HCT116 (cell line): ENCODE measurements at regions not wholly inside any gene's neighbourhood (a gene's known extent, or its start where the extent isn't known, plus 50 kb on each side); places are given as distances from the start of the nearest gene placed in this dataset.
"Not testable (repeated sequence)": the region's sequence is repeated elsewhere in the genome, so short reads cannot be mapped to it uniquely, and the experiment has no call there.

Experiments
- ATAC-seq: fragments of 200-7000 bp; cut with Tn5 transposase; 2 replicates; pipeline ENCODE4 v1.9.1; 2020; ENCODE audit warnings: mild to moderate bottlenecking, moderate library complexity
- BruUV-seq: library from RNA; stranded (reverse); fragments of 400-500 nt; replicated peaks from 2 replicates; lab custom pipeline; 2021; lab: Mats Ljungman, UMichigan
- CTCF ChIA-PET: fragments of 300-600 bp; sonication (Branson Sonifier 250); formaldehyde crosslinking; loops from one replicate; lab custom pipeline; 2021; ENCODE audit warnings: antibody characterized with exemption; lab: Charles Lee
- POLR2A ChIA-PET: fragments of 300-600, 350-600 bp; sonication (Branson Sonifier 250); formaldehyde crosslinking; loops from one replicate; lab custom pipeline; 2021; ENCODE audit warnings: antibody characterized with exemption; lab: Charles Lee
- RAD21 ChIA-PET, 2 experiments: fragments of 300-600 bp; sonication (Branson Sonifier 250); formaldehyde crosslinking; loops; one replicate each; lab custom pipeline; 2023; ENCODE audit warnings: low total read pairs in 2 of 2; ENCODE audit not compliant: uncharacterized antibody in 2 of 2, unreplicated experiment in 2 of 2, low non-redundant PET in 1 of 2; lab: Charles Lee
- DNase-seq: peaks from one replicate; pipeline ENCODE4 v3.0.0-alpha.2; 2010; ENCODE audit warnings: low read depth, low spot score
- H2AFZ ChIP-seq: fragments of 200-600 bp; shearing (Covaris generic), sonication (generic); 2 replicates; pipeline ENCODE4 v1.6.1; 2017; ENCODE audit warnings: low read depth, mixed run types, mixed read lengths, antibody characterized with exemption, low read length; ENCODE audit not compliant: poor library complexity, severe bottlenecking
- H3K27ac ChIP-seq: 2 replicates; pipeline ENCODE4 v1.5.1; 2012; ENCODE audit warnings: low read depth, low read length
- H3K27me3 ChIP-seq: fragments of 200-600 bp; sonication (generic); 2 replicates; pipeline ENCODE4 v1.6.1; 2016; ENCODE audit warnings: mixed run types, low read length, mixed read lengths; ENCODE audit not compliant: insufficient read depth
- H3K36me3 ChIP-seq, 2 experiments: fragments of 200-500 bp in 1 of 2; fragments of 200-600 bp in 1 of 2; sonication (Bioruptor generic) in 1 of 2; sonication (generic) in 1 of 2; 2 replicates each; pipeline versions ENCODE4 v1.5.1 to v1.6.1; 2014 to 2016; ENCODE audit warnings: low read length in 2 of 2, inconsistent platforms in 1 of 2, mixed read lengths in 1 of 2, mixed run types in 1 of 2; ENCODE audit not compliant: insufficient read depth in 2 of 2, control insufficient read depth in 1 of 2
- H3K4me1 ChIP-seq, 2 experiments: fragments of 200-600 bp in 1 of 2; sonication (generic) in 1 of 2; 2 replicates each; pipeline versions ENCODE4 v1.5.1 to v1.6.1; 2012 to 2017; ENCODE audit warnings: low read length in 2 of 2, inconsistent platforms in 1 of 2, mild to moderate bottlenecking in 1 of 2, mixed read lengths in 1 of 2, mixed run types in 1 of 2, moderate library complexity in 1 of 2; ENCODE audit not compliant: insufficient read depth in 2 of 2, control insufficient read depth in 1 of 2
- H3K4me2 ChIP-seq: fragments of 200-600 bp; sonication (generic); 2 replicates; pipeline ENCODE4 v1.6.1; 2017; ENCODE audit warnings: mixed run types, low read length, mixed read lengths
- H3K4me3 ChIP-seq, 2 experiments: fragments of 200-600 bp in 1 of 2; sonication (generic) in 1 of 2; replicated peaks in 1 of 2; 2 replicates each; pipeline ENCODE4 v1.5.1; 2011 to 2016; ENCODE audit warnings: low read length in 2 of 2, control low read depth in 1 of 2, low read depth in 1 of 2, mild to moderate bottlenecking in 1 of 2, mixed read lengths in 1 of 2, mixed run types in 1 of 2
- H3K79me2 ChIP-seq: fragments of 200-600 bp; sonication (generic); 2 replicates; pipeline ENCODE4 v1.6.1; 2017; ENCODE audit warnings: mild to moderate bottlenecking, mixed run types, low read length, moderate library complexity, mixed read lengths; ENCODE audit not compliant: insufficient read depth
- H3K9ac ChIP-seq: fragments of 200-600 bp; sonication (generic); 2 replicates; pipeline ENCODE4 v1.6.1; 2016; ENCODE audit warnings: low read length, mixed read lengths
- H3K9me2 ChIP-seq: fragments of 200-600 bp; sonication (generic), shearing (Covaris generic); 2 replicates; pipeline ENCODE4 v1.6.1; 2017; ENCODE audit warnings: mixed run types, mild to moderate bottlenecking, moderate library complexity; ENCODE audit not compliant: insufficient read depth
- H3K9me3 ChIP-seq, 2 experiments: fragments of 200-500 bp in 1 of 2; fragments of 200-600 bp in 1 of 2; sonication (Bioruptor generic) in 1 of 2; sonication (generic) in 1 of 2; 2 replicates each; pipeline ENCODE4 v1.6.1; 2014 to 2017; ENCODE audit warnings: low read length in 2 of 2, mixed read lengths in 2 of 2, inconsistent platforms in 1 of 2, low read depth in 1 of 2, mild to moderate bottlenecking in 1 of 2, mixed run types in 1 of 2, moderate library complexity in 1 of 2; ENCODE audit not compliant: control insufficient read depth in 1 of 2, insufficient read depth in 1 of 2
- H4K20me1 ChIP-seq: fragments of 200-600 bp; sonication (generic), shearing (Covaris generic); 2 replicates; pipeline ENCODE4 v1.6.1; 2017; ENCODE audit warnings: mixed run types, mild to moderate bottlenecking, moderate library complexity; ENCODE audit not compliant: insufficient read depth
- EZH2phosphoT487 ChIP-seq: fragments of 200-600 bp; IDR thresholded peaks from 2 replicates; pipeline ENCODE4 v1.6.1; 2018; ENCODE audit warnings: antibody characterized with exemption, borderline replicate concordance
- FOSL1 ChIP-seq: IDR thresholded peaks from 2 replicates; pipeline ENCODE4 v1.6.1; 2012; ENCODE audit warnings: low read depth
- SP1 ChIP-seq: IDR thresholded peaks from 2 replicates; pipeline ENCODE4 v1.6.1; 2012; ENCODE audit warnings: low read depth
- SRF ChIP-seq: IDR thresholded peaks from 2 replicates; pipeline ENCODE4 v1.6.1; 2012; ENCODE audit warnings: low read depth
- TCF7L2 ChIP-seq: IDR thresholded peaks from 2 replicates; pipeline ENCODE4 v1.7.0; 2011; ENCODE audit warnings: borderline replicate concordance, inconsistent platforms; ENCODE audit not compliant: insufficient read depth, insufficient read length; ENCODE audit errors: extremely low read depth
- ZFX ChIP-seq: fragments of 450-650 bp; IDR thresholded peaks from 2 replicates; pipeline ENCODE4 v1.6.1; 2017
- ZNF274 ChIP-seq: fragments of 200-500 bp; sonication (Bioruptor generic); IDR thresholded peaks from 2 replicates; pipeline ENCODE4 v1.6.1; 2014; ENCODE audit warnings: mild to moderate bottlenecking, low read depth, low read length, inconsistent platforms
- intact Hi-C: fragments of 100-400 bp; cut with micrococcal nuclease; formaldehyde crosslinking; loops from 2 replicates; pipeline ENCODE4 v1.10.0; 2022
- TF ChIP-seq, protein P1 (sequence below): IDR thresholded peaks from 2 replicates; pipeline ENCODE4 v1.6.1; 2011; ENCODE audit warnings: mild to moderate bottlenecking, low read length, moderate library complexity; ENCODE audit not compliant: insufficient replicate concordance; ENCODE audit errors: extremely low read depth
- TF ChIP-seq, protein P2 (sequence below): IDR thresholded peaks from 2 replicates; pipeline ENCODE4 v1.6.1; 2012

DNA sequence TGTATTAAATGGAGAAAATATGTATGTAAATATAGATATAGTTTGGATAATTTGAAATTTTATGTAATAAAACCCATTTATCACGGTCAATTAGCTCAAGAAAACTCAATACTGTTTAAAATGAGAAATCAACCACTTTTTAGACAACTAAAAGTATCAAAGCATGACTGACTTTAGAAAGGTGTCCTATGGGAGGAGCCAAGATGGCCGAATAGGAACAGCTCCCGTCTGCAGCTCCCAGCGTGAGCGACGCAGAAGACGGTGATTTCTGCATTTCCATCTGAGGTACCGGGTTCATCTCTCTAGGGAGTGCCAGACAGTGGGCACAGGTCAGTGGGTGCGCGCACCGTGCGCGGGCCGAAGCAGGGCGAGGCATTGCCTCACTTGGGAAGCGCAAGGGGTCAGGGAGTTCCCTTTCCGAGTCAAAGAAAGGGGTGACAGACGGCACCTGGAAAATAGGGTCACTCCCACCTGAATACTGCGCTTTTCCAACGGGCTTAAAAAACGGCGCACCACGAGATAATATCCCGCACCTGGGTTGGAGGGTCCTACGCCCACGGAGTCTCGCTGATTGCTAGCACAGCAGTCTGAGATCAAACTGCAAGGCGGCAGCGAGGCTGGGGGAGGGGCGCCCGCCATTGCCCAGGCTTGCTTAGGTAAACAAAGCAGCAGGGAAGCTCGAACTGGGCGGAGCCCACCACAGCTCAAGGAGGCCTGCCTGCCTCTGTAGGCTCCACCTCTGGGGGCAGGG lies 182.8 kb upstream of the NECTIN3 start:
- H3K9me2 ChIP-seq, H3K36me3 ChIP-seq, POLR2A ChIA-PET, H3K4me1 ChIP-seq, H3K9me3 ChIP-seq, H3K4me3 ChIP-seq, H3K27ac ChIP-seq, ATAC-seq, H2AFZ ChIP-seq, intact Hi-C loops, H3K79me2 ChIP-seq, RAD21 ChIA-PET, H3K9ac ChIP-seq, BruUV-seq, H4K20me1 ChIP-seq, H3K27me3 ChIP-seq, H3K4me2 ChIP-seq, CTCF ChIA-PET, DNase-seq: not testable (repeated sequence)

DNA sequence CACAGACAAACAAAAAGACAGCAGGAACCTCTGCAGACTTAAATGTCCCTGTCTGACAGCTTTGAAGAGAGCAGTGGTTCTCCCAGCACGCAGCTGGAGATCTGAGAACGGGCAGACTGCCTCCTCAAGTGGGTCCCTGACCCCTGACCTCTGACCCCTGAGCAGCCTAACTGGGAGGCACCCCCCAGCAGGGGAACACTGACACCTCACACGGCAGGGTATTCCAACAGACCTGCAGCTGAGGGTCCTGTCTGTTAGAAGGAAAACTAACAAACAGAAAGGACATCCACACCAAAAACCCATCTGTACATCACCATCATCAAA lies 182.3 kb upstream of the NECTIN3 start:
- H3K36me3 ChIP-seq, POLR2A ChIA-PET, H3K27ac ChIP-seq, CTCF ChIA-PET, H3K4me3 ChIP-seq, ATAC-seq, H3K9me2 ChIP-seq, BruUV-seq, H3K9ac ChIP-seq, H3K9me3 ChIP-seq, H3K79me2 ChIP-seq, DNase-seq, H3K27me3 ChIP-seq, H3K4me1 ChIP-seq, H3K4me2 ChIP-seq, intact Hi-C loops, RAD21 ChIA-PET, H2AFZ ChIP-seq, H4K20me1 ChIP-seq: not testable (repeated sequence)

DNA sequence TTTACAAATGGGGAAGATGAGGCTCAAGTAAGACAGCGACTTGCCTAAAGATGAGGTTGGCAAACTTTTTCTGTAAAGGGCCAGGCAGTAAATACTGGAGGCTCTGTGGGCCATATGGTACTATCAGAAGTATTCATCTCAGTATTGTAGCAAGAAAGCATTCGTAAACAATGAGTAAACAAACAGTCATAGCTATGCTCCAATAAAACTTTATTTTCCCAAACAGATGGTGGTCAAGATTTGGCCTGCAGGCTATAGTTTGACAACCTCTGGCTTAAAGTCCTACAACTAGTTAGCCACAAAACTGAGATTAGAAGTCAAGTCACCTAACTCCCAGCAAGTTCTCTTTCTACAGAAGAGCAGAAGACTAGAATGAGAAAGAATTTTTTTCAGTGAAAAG lies 177.0 kb upstream of the NECTIN3 start:
- no TSS peak for BruUV-seq
- intact Hi-C loops: no loop called here
- Histone ChIP-seq H3K27ac (no peak overlapping the region), H3K9me3 (no peaks in the 10 kb centered on the region), H2AFZ (no peak overlapping the region), H3K9ac (no peak overlapping the region), H3K4me1 (no peaks in the 10 kb centered on the region), H4K20me1 (no peaks in the 10 kb centered on the region), H3K27me3 (no peaks in the 10 kb centered on the region), H3K9me2 (no peaks in the 10 kb centered on the region), H3K4me2 (no peak overlapping the region), H3K36me3 (no peaks in the 10 kb centered on the region), H3K79me2 (no peaks in the 10 kb centered on the region), H3K4me3 (no peak overlapping the region)
- POLR2A ChIA-PET: no interaction called here
- ATAC-seq: no peak
- RAD21 ChIA-PET: no interaction called here
- no peak for DNase-seq
- CTCF ChIA-PET: no interaction called here
- TF ChIP-seq SRF (no peak), SP1 (no peak), FOSL1 (no peak), TCF7L2 (no peak), EZH2phosphoT487 (no peak), ZFX (no peak), ZNF274 (no peak)
- TF ChIP-seq, protein P1, sequence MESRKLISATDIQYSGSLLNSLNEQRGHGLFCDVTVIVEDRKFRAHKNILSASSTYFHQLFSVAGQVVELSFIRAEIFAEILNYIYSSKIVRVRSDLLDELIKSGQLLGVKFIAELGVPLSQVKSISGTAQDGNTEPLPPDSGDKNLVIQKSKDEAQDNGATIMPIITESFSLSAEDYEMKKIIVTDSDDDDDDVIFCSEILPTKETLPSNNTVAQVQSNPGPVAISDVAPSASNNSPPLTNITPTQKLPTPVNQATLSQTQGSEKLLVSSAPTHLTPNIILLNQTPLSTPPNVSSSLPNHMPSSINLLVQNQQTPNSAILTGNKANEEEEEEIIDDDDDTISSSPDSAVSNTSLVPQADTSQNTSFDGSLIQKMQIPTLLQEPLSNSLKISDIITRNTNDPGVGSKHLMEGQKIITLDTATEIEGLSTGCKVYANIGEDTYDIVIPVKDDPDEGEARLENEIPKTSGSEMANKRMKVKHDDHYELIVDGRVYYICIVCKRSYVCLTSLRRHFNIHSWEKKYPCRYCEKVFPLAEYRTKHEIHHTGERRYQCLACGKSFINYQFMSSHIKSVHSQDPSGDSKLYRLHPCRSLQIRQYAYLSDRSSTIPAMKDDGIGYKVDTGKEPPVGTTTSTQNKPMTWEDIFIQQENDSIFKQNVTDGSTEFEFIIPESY: no peak
- TF ChIP-seq, protein P2, sequence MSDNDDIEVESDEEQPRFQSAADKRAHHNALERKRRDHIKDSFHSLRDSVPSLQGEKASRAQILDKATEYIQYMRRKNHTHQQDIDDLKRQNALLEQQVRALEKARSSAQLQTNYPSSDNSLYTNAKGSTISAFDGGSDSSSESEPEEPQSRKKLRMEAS: no peak
